HTR-8/SVneo (cell line): ENCODE measurements at regions not wholly inside any gene's neighbourhood (a gene's known extent, or its start where the extent isn't known, plus 50 kb on each side); places are given as distances from the start of the nearest gene placed in this dataset.

Experiments used
- DNase-seq: peaks from one replicate; pipeline ENCODE4 v3.0.0; 2011; ENCODE audit warnings: low spot score, mixed read lengths; ENCODE audit not compliant: insufficient read length
- FAIRE-seq: peaks from 2 replicates; lab custom pipeline; 2011; peaks lifted over from hg19 to GRCh38; lab: Jason Lieb, UNC

- no peak for DNase-seq
- no peak for FAIRE-seq
Observed at GRCh38 chr10:35720366-35720765, 78.3 kb upstream of the FZD8 start.

- DNase-seq = no peak
- FAIRE-seq = no peak
Observed at GRCh38 chr10:35716776-35717175, 74.7 kb upstream of the FZD8 start.

- FAIRE-seq (no peak), DNase-seq (no peak)
Observed at GRCh38 chr10:35712486-35712885, 70.4 kb upstream of the FZD8 start.

- FAIRE-seq (no peak), DNase-seq (no peak)
Observed at GRCh38 chr10:35711615-35712411, 69.7 kb upstream of the FZD8 start.

GRCh38 chr10:35707642-35708425 is 65.7 kb upstream of the FZD8 start:
- FAIRE-seq = no peak
- no peak for DNase-seq

GRCh38 chr10:35706959-35707358 is 64.9 kb upstream of the FZD8 start:
- DNase-seq (no peak), FAIRE-seq (no peak)

- no peak for FAIRE-seq
- no peak for DNase-seq
Observed at GRCh38 chr10:35705671-35706070, 63.6 kb upstream of the FZD8 start.

GRCh38 chr10:35705051-35705450 is 63.0 kb upstream of the FZD8 start:
- no peak for DNase-seq
- FAIRE-seq = peak; percentile 28

- no peak for DNase-seq
- no peak for FAIRE-seq
Observed at GRCh38 chr10:35704401-35704800, 62.3 kb upstream of the FZD8 start.

GRCh38 chr10:35700487-35700882 is 58.4 kb upstream of the FZD8 start:
- DNase-seq (no peak), FAIRE-seq (no peak)

GRCh38 chr10:35699848-35700486 is 57.9 kb upstream of the FZD8 start:
- FAIRE-seq = no peak
- no peak for DNase-seq

- FAIRE-seq (no peak), DNase-seq (no peak)
Observed at GRCh38 chr10:35696392-35697287, 54.5 kb upstream of the FZD8 start.

- FAIRE-seq = no peak
Observed at GRCh38 chr10:35693800-35694199, 51.7 kb upstream of the FZD8 start.

More at GRCh38 chr10:35693800-35694199, 51.7 kb upstream of the FZD8 start:
- no peak for DNase-seq
